ENCODE measurements at regions not wholly inside any gene's neighbourhood (a gene's known extent, or its start where the extent isn't known, plus 50 kb on each side); places are given as distances from the start of the nearest gene placed in this dataset.
"Not testable (repeated sequence)": the region's sequence is repeated elsewhere in the genome, so short reads cannot be mapped to it uniquely, and the experiment has no call there.

DNA sequence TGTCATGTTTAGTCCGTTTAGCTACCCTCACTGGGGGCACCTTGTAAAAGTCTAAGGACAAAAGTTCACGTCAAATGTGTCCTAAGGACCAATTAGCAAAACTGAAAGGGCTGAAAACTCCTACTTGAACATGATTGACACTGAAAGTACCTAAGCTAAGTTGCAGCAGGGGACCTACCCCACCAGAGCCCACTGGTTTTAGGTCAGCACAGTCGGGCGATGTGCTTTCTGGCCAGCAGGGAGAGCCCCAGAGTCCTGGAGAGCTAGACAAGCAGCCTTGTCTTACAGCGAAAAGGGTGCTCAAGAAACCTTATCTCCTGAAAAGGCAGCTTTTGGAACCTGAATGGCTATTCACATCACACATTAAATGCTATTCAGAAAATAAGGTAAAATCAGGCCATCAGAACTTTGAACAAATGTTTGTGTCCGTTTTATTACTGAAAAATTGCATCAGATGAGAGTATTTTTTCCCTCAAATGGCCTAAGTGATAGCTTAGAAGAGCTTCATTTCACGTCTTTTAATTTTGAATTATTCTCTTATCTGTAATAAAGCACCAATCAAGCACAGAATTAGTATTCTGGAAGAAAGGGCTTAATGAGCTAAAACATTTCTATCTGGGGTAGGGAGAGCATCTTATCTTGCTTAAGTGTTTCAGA is 52.2 kb upstream of the MKI67 start:
- DNase-seq (ENCODE audit: low read depth), result peak; percentile 39

DNA sequence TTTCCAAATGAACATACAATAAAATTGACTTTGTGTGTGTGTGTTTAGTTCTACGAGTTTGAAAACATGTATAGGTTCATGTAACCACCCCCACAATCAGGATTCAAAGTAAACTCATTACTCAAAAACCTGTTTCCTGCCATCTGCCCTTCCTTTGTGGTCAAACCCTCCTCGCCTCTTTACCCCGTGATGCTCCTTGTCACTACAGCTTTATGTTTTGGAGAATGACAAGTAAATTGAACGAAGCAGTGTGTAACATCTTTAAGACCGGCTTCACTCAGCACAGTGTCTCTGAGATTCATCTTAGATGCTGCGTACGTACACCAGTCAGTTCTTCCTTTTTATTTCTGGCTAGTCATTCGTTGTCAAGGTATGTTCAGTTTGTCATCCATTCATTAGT is 54.6 kb upstream of the MKI67 start:
- peak; percentile 30 for DNase-seq (ENCODE audit: low read depth)

- DNase-seq (ENCODE audit: low read depth), result no peak
Observed at GRCh38 chr10:128185627-128186026, 59.4 kb upstream of the MKI67 start.

- no peak for DNase-seq (ENCODE audit: low read depth)
Observed at GRCh38 chr10:128186959-128187787, 61.0 kb upstream of the MKI67 start.

DNA sequence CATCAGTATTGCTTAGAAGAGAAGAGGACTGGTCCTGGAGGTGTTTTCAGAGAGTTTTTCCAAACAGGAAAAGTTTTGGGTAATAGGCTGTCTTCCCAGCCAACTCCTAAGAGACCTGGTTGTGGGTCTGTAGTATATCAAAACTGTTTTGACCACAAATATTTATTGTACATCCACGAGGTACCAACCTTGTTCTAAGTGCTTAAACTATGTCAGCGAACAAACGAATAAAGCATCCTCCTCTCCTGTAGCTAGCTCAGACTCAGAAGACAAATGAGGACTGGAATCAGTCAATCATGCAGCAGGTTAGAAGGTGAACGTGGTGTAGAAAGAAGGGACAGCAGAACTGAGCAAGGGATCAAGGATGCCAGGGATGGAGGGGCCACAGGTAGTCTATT is 61.6 kb upstream of the MKI67 start:
- no peak for DNase-seq (ENCODE audit: low read depth)

GRCh38 chr10:128189176-128189575 is 63.0 kb upstream of the MKI67 start:
- no peak for DNase-seq (ENCODE audit: low read depth)

DNA sequence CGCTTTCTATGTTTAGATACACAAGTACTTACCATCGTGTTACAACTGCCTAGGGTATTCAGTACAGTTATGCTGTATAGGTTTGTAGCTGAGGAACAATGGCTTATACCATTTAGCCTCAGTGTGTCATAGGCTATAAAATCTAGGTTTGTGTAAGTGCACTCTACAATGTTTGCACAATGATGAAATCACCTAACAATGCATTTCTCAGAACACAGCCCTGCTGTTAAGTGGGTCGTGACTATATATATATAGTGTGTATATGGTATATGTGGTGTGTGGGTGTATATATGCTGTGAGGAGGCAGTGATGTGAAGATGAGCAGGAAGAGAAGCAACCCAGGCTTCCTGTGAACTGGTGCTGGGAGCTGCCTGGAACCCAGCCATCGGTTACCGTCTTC is 65.6 kb upstream of the MKI67 start:
- peak; percentile 46 for DNase-seq (ENCODE audit: low read depth)

DNA sequence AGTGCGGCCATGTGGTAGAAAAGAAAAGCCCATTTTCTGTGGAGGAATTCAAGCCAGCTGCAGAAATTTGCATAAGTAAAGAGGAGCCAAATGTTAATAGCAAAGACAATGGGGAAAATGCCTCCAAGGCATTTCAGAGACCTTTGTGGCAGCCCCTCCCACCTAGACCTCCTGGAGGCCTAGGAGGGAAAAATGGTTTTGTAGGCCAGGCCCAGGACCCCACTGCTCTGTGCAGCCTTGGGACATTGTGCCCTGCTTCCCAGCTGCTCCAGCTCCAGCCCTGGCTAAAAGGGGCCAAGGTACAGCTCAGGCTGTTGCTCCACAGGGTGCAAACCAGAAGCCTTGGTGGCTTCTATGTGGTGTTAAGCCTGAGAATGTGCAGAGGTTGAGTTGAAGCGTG is 75.6 kb upstream of the MKI67 start:
- DNase-seq (ENCODE audit: low read depth), result not testable (repeated sequence)

DNA sequence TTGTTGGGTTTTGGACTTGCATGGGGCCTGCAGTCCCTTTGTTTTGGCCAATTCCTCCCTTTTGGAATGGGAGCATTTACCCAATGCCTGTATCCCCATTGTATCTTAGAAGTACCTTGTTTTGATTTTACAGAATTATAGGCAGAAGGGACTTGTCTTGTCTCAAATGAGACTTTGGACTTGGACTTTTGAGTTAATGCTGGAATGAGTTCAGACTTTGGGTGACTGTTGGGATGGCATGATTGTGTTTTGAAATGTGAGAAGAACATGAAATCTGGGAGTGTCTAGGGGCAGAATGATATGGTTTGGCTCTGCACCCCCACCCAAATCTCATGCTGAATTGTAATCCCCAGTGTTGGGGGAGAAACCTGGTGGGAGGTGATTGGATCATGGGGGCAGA is 76.8 kb upstream of the MKI67 start:
- DNase-seq (ENCODE audit: low read depth), result no peak

- not testable (repeated sequence) for DNase-seq (ENCODE audit: low read depth)
Observed at GRCh38 chr10:128205591-128205990, 79.4 kb upstream of the MKI67 start.

DNA sequence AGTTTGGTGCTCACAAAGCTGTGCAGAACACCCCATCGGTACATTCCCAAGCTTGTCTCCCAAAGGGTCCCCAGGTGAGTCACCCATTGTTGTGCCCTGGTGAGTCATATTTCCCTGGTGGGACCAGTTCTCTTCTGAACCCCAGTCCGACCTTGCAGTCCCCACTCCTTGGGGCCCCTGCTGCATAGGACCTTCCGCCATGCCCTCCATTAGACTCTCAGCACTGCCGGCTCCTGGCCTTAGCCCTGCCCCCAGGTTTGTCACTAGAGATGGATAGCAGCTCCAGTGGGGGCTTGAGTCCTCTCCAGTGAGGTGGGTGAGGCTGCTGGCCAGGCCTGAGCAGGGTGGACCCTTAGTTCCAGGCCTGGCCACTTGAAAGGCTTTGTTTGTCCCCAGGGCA is 80.5 kb upstream of the MKI67 start:
- no peak for DNase-seq (ENCODE audit: low read depth)

DNA sequence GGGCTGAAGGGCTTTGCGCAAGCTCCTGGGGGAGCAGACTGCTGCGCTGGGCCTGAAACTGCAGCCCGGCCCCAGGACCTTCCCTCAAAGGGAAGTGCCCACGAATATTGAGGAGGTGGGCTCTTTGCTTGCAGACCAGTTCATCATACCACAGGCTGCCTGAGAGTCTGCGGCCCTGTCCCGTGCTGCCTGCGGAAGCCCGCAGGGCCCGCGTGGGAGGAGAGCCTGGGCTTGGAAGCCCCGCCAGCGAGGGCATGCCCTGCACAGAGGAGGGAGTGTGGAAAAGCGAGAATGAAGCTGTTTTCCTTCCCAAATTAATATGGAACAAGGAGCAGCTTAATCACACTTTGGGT is 83.6 kb upstream of the MKI67 start:
- no peak for DNase-seq (ENCODE audit: low read depth)

DNA sequence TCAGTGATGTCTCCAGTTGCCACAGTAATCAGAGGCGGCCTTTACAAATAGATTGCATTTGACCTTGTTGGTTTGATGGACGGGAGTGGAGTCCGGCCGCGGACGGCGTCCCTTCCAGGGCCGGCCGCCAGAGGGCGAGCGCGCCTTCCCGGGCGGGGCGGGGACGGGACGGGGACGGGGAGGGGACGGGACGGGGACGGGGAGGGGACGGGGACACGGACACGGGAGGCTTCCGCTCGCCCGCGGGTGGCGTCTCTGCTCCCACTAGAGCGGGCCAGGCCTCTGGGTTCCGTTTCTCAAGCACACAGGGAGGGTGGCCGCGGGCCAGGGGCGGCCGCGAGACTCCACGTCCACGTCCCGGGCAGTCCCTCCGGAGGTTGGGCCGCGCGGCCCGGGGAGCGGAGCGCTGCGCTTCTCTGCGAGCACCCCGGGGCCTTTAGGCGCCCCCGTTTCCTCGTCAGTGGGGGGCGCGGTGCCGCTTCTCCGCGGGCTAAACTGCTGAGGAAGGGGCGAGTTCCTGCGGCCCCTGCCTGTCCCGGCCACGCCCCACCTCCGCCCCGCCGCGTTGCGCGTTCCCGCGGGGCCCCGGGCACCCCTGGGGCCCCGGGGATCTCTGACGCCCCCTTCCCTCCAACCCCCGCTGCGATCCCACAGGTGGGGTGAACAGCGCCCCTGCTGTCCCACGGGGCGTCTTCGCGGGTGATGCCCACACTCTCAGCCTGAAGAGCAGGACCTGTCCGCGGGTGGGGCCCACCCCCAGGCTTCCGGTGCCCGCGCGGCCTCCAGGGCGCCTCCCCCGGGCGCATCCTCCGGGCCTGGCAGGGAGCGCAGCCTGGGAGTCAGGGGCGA is 84.2 kb upstream of the MKI67 start:
- DNase-seq (ENCODE audit: low read depth), result peak; percentile 34

GRCh38 chr10:128211064-128211504 is 84.9 kb upstream of the MKI67 start:
- DNase-seq (ENCODE audit: low read depth), result no peak

DNA sequence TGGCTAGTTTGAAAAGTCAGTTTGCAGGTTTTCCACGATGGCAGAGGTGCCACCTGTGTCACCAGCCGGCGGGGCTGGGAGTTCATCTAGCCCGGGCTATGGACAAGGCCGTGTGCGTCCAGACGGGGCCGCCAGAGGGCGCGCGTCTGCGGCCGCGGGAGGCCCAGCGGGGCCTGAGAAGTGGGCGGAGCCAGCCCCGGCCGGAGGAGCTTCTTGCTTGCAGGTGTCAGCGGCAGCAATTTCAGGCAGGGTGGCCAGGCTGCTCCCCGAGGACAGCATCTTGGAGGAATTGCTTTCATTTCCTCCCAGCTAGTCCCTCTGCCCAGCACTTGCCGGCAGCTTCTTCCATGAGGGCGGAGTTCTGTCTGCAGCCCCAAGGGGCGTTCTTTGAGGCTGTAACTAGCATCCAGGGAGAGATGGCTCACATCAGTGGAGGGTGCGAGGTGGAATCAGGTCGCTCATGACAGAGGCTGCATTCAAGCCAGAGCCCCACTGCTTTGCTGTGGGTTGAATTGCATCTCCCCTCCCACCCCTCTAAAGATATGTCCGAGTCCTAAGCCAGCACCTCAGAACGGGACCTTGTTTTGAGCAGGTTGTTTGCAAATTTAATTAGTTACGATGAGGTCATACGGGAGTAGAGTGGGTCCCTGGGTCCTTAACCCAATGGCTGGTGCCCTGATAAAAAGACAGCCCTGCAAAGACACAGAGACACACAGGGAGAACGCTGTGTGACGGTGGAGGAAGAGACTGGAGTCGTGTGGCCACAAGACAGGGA is 85.9 kb upstream of the MKI67 start:
- DNase-seq (ENCODE audit: low read depth), result peak; percentile 67

DNA sequence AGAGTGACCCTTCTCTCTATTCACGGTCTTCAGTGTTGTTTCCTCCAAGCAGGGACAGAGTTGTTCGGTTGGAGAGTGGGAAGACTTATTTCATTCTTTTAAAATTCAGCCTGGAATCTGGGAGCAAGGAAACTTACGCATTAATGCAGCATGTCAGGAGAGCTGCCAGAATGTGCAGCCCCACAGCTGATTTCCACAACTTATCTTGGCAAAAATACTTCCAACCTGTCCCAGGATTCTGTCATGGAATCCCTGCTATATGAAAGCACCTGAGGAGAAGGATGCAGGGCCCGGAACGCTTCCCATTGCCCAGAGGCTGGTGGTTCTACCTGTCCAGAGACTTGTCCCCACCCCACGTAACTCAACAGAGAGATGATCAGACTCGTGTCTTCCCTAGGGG is 86.9 kb upstream of the MKI67 start:
- no peak for DNase-seq (ENCODE audit: low read depth)

DNA sequence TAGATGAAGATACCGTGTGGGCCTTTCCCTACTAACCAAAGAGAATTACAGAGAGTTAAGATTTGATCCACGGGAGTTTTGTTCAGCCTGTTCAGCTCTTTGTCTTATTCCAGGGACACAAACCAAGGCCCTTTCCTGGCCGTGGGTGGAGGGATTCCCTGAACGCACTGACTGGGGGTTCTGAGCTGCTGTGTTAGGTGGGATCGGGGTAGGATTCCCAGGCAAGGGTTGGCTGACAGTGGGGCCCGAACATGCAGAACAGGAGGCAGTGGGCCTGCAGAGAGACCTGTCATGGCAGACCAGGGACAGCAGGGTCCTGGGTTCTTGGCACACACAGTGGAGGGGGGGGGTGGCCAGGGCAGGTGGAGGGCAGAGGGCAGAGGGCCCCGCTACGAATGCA is 89.5 kb upstream of the MKI67 start:
- no peak for DNase-seq (ENCODE audit: low read depth)

DNA sequence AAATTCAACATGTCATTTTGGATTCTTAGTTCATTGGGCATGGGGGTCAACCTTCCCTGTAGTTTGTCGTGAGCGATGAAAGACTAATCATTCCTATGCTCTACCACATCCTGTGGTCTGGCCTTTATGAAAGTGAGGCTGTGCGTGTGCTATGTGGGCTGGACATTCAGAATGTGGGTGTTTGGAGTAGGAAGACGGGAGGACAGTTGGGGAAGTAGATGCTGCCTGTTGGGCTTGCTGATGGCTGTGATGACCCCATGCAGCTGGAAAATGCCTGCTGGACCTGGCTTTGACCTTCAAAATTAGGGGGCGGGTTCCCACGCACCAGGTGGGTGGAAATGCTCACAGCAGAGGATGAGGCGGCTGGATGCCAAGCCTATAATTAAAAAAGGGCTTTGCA is 90.9 kb upstream of the MKI67 start:
- DNase-seq (ENCODE audit: low read depth), result peak; percentile 40

DNA sequence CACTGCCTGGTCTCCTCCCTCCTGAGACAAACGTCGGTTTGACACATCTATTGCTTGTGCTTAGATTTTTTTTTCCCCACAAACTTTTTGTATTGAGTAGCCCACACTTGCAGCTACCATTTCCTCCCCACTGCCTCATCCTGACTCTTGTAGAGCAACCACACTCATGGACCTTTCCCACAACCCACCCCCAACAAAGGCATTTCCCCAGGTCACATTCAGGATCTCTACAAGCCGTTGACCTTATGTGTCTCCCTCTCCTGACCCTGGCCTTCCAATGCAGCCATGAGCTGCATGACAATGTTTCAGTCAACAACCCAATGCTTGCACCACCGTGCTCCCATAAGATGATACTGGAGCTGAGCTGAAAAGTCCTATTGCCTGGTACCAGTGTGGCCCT is 91.9 kb upstream of the MKI67 start:
- DNase-seq (ENCODE audit: low read depth), result no peak

GRCh38 chr10:128219295-128219694 is 93.1 kb upstream of the MKI67 start:
- no peak for DNase-seq (ENCODE audit: low read depth)

GRCh38 chr10:128220021-128220420 is 93.8 kb upstream of the MKI67 start:
- DNase-seq (ENCODE audit: low read depth), result no peak
